T-helper 2 cell treated with Interferon-gamma antibody and Interleukin-4, amounts not matched to agents 5 μg/mL and 100 μg/mL, for 36 hours (primary cell): ENCODE measurements at regions not wholly inside any gene's neighbourhood (a gene's known extent, or its start where the extent isn't known, plus 50 kb on each side); places are given as distances from the start of the nearest gene placed in this dataset.

Source experiments
- DNase-seq: peaks from one replicate; pipeline ENCODE4 v3.0.0; 2021; ENCODE audit warnings: low spot score
- H3K27ac Mint-ChIP-seq: one replicate; pipeline ENCODE4 v1.8.0; 2021; ENCODE audit warnings: mild to moderate bottlenecking, mixed read lengths
- H3K27me3 Mint-ChIP-seq: one replicate; pipeline ENCODE4 v1.8.0; 2021; ENCODE audit warnings: low read depth, mixed read lengths
- H3K36me3 Mint-ChIP-seq: one replicate; pipeline ENCODE4 v1.8.0; 2021; ENCODE audit warnings: low read depth, mixed read lengths
- H3K4me1 Mint-ChIP-seq: one replicate; pipeline ENCODE4 v1.8.0; 2021; ENCODE audit warnings: low read depth, mixed read lengths
- H3K4me3 Mint-ChIP-seq: one replicate; pipeline ENCODE4 v1.8.0; 2022; ENCODE audit warnings: mild to moderate bottlenecking, moderate library complexity, mixed read lengths
- H3K9me3 Mint-ChIP-seq: one replicate; pipeline ENCODE4 v1.8.0; 2021; ENCODE audit warnings: mixed read lengths

- H3K27ac Mint-ChIP-seq = no peak overlapping the region
Measured at GRCh38 chrX:76228499-76228898, 55.6 kb downstream of the PBDC1 start.

GRCh38 chrX:76248901-76249300 lies 76.0 kb downstream of the PBDC1 start:
- H3K9me3 Mint-ChIP-seq = no peaks in the 10 kb centered on the region
- peaks cover 3% of the 10 kb centered on the region for H3K27me3 Mint-ChIP-seq
- no peak overlapping the region for H3K4me3 Mint-ChIP-seq
- DNase-seq = no peak
- no peak overlapping the region for H3K27ac Mint-ChIP-seq
- H3K4me1 Mint-ChIP-seq = no peaks in the 10 kb centered on the region
- H3K36me3 Mint-ChIP-seq = no peaks in the 10 kb centered on the region

More at GRCh38 chrX:76228499-76228898, 55.6 kb downstream of the PBDC1 start:
- no peaks in the 10 kb centered on the region for H3K36me3 Mint-ChIP-seq
- H3K9me3 Mint-ChIP-seq = no peaks in the 10 kb centered on the region
- H3K4me1 Mint-ChIP-seq = no peaks in the 10 kb centered on the region
- H3K27me3 Mint-ChIP-seq = no peaks in the 10 kb centered on the region
- no peak for DNase-seq
- no peak overlapping the region for H3K4me3 Mint-ChIP-seq

GRCh38 chrX:76253432-76253831 lies 80.6 kb downstream of the PBDC1 start:
- Mint-ChIP-seq H3K36me3 (no peaks in the 10 kb centered on the region), H3K4me1 (no peaks in the 10 kb centered on the region), H3K4me3 (no peak overlapping the region), H3K27ac (no peak overlapping the region), H3K9me3 (no peaks in the 10 kb centered on the region), H3K27me3 (no peaks in the 10 kb centered on the region)
- DNase-seq = no peak

GRCh38 chrX:76279007-76279406 lies 106.1 kb downstream of the PBDC1 start:
- peak; percentile 4 for DNase-seq
- no peak overlapping the region for H3K4me3 Mint-ChIP-seq
- H3K36me3 Mint-ChIP-seq = no peaks in the 10 kb centered on the region
- no peaks in the 10 kb centered on the region for H3K4me1 Mint-ChIP-seq
- no peaks in the 10 kb centered on the region for H3K9me3 Mint-ChIP-seq
- no peak overlapping the region for H3K27ac Mint-ChIP-seq
- H3K27me3 Mint-ChIP-seq = no peaks in the 10 kb centered on the region
